ENCODE measurements at regions not wholly inside any gene's neighbourhood (a gene's known extent, or its start where the extent isn't known, plus 50 kb on each side); places are given as distances from the start of the nearest gene placed in this dataset.

DNA sequence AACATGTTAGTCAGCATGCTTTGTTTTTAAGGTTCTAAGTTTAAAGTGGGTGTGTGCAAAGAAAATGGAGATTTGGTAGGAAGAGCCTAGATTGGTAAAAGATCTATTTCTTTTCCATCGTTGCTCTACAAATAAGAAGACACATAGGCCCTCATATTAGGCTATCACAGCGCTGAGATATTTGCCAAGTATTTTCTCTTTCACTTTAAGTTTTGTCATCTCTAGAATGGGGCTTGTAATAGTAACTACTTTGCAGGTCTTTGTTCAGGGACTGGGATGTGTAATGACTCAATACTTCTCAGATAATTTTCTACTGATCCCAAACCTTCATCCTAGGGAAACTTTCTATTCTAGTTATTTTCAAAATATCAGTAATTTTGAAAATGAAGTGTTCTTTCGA is 917.7 kb upstream of the SLC10A2 start:
- TF ChIP-seq, protein P1, sequence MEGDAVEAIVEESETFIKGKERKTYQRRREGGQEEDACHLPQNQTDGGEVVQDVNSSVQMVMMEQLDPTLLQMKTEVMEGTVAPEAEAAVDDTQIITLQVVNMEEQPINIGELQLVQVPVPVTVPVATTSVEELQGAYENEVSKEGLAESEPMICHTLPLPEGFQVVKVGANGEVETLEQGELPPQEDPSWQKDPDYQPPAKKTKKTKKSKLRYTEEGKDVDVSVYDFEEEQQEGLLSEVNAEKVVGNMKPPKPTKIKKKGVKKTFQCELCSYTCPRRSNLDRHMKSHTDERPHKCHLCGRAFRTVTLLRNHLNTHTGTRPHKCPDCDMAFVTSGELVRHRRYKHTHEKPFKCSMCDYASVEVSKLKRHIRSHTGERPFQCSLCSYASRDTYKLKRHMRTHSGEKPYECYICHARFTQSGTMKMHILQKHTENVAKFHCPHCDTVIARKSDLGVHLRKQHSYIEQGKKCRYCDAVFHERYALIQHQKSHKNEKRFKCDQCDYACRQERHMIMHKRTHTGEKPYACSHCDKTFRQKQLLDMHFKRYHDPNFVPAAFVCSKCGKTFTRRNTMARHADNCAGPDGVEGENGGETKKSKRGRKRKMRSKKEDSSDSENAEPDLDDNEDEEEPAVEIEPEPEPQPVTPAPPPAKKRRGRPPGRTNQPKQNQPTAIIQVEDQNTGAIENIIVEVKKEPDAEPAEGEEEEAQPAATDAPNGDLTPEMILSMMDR (IDR thresholded peaks at IDR 0.05): no peak
- TF ChIP-seq POLR2A (IDR thresholded peaks at IDR 0.05): no peak
